Activated T-helper 2 cell treated with anti-CD3 and anti-CD28 coated beads, Interferon-gamma antibody, Interleukin-2, Interleukin-4, amounts not matched to agents 10 μg/mL and 5 μg/mL and 100 μg/mL, durations not matched to agents 14 hours and 24 hours and 36 hours (primary cell): ENCODE measurements at regions not wholly inside any gene's neighbourhood (a gene's known extent, or its start where the extent isn't known, plus 50 kb on each side); places are given as distances from the start of the nearest gene placed in this dataset.
"Not testable (repeated sequence)": the region's sequence is repeated elsewhere in the genome, so short reads cannot be mapped to it uniquely, and the experiment has no call there.

Source experiments
- DNase-seq: peaks from one replicate; pipeline ENCODE4 v3.0.0; 2021; ENCODE audit warnings: low spot score
- H3K27ac Mint-ChIP-seq: one replicate; pipeline ENCODE4 v1.8.0; 2021; ENCODE audit warnings: mixed read lengths
- H3K27me3 Mint-ChIP-seq: one replicate; pipeline ENCODE4 v1.8.0; 2021; ENCODE audit warnings: low read depth, mixed read lengths
- H3K36me3 Mint-ChIP-seq: one replicate; pipeline ENCODE4 v1.8.0; 2021; ENCODE audit warnings: low read depth, mixed read lengths
- H3K4me1 Mint-ChIP-seq: one replicate; pipeline ENCODE4 v1.8.0; 2021; ENCODE audit warnings: low read depth, mixed read lengths
- H3K4me3 Mint-ChIP-seq: one replicate; pipeline ENCODE4 v1.8.0; 2021; ENCODE audit warnings: low read depth, mild to moderate bottlenecking, moderate library complexity, mixed read lengths
- H3K9me3 Mint-ChIP-seq: one replicate; pipeline ENCODE4 v1.8.0; 2021; ENCODE audit warnings: mixed read lengths
- intact Hi-C: fragments of 100-400 bp; cut with micrococcal nuclease; formaldehyde crosslinking; loops from one replicate; pipeline ENCODE4 v1.15.1; 2023

- H3K27me3 Mint-ChIP-seq = no peaks in the 10 kb centered on the region
- intact Hi-C loops = no loop called here
- H3K9me3 Mint-ChIP-seq = no peaks in the 10 kb centered on the region
- H3K27ac Mint-ChIP-seq = no peak overlapping the region
- no peaks in the 10 kb centered on the region for H3K36me3 Mint-ChIP-seq
- no peak overlapping the region for H3K4me3 Mint-ChIP-seq
- no peaks in the 10 kb centered on the region for H3K4me1 Mint-ChIP-seq
- DNase-seq = no peak
Measured at GRCh38 chr12:131192951-131193350, 239.2 kb downstream of the ADGRD1 start.

DNA sequence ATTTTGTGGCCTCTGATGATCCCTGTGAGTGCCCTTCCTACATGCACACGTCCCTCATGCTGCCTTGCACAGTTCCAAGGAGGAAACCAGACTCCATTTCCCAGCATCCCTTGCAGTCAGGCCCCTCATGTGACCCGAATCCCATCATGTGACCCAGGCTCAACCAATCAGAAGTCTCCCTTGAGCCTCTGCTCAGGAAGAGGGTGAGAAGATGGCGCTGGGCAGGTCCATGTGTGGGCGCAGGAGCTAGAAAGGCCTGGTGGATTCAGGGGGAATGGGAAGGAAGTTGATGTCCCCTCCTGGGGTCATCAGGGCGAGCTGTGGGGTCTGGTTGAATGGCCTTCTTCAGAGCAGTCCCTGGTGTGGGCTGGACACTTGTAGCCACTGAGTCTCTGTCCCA lies 240.5 kb downstream of the ADGRD1 start:
- DNase-seq = no peak
- intact Hi-C loops = no loop called here
- Mint-ChIP-seq H3K9me3 (no peaks in the 10 kb centered on the region), H3K27me3 (no peaks in the 10 kb centered on the region), H3K27ac (no peak overlapping the region), H3K4me3 (no peak overlapping the region), H3K4me1 (no peaks in the 10 kb centered on the region), H3K36me3 (no peaks in the 10 kb centered on the region)

DNA sequence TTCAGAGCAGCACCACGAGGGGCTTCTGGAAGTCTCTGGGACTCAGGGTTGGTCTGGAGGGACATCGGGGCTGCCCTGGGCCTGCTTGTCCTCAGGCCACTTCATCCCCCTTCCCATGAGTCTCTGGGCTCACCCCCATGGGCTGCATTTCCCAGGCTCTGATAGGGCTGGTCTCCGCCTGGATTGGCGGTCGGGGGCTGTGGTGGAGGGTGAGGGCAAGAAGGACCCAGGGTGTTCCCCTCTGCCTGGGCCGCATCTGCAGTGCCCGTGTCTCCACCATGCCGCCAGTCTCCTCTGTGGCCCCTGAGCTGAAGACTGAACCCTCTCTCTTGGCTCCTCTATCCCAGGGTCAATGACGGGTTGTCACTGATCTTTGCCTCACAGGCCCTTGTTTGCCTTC lies 242.1 kb downstream of the ADGRD1 start:
- Mint-ChIP-seq H3K36me3 (no peaks in the 10 kb centered on the region), H3K27ac (no peak overlapping the region), H3K27me3 (no peaks in the 10 kb centered on the region), H3K4me3 (no peak overlapping the region), H3K4me1 (no peaks in the 10 kb centered on the region), H3K9me3 (no peaks in the 10 kb centered on the region)
- intact Hi-C loops = no loop called here
- no peak for DNase-seq

- intact Hi-C loops = no loop called here
- Mint-ChIP-seq H3K4me1 (no peaks in the 10 kb centered on the region), H3K36me3 (no peaks in the 10 kb centered on the region), H3K4me3 (no peak overlapping the region), H3K27ac (no peak overlapping the region), H3K9me3 (no peaks in the 10 kb centered on the region), H3K27me3 (no peaks in the 10 kb centered on the region)
- no peak for DNase-seq
Measured at GRCh38 chr12:131196220-131196619, 242.5 kb downstream of the ADGRD1 start.

GRCh38 chr12:131197490-131197889 lies 243.8 kb downstream of the ADGRD1 start:
- Mint-ChIP-seq H3K27ac (no peak overlapping the region), H3K27me3 (no peaks in the 10 kb centered on the region), H3K4me3 (no peak overlapping the region), H3K9me3 (no peaks in the 10 kb centered on the region), H3K4me1 (no peaks in the 10 kb centered on the region), H3K36me3 (no peaks in the 10 kb centered on the region)
- intact Hi-C loops = no loop called here
- DNase-seq = no peak

DNA sequence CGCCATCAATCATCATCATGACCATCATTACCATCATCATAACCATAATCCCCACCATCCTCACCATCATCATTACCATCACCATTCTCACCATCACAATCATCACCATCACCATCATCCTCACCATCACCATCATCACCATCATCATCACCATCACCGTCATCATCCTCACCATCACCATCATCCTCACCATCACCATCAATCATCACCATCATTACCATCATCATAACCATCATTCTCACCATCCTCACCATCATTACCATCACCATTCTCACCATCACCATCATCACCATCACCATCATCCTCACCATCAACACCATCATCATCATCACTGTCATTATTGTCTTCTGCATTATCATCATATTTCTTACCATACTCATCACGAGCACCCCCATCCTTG lies 245.5 kb downstream of the ADGRD1 start:
- no peak overlapping the region for H3K27ac Mint-ChIP-seq
- H3K27me3 Mint-ChIP-seq = no peaks in the 10 kb centered on the region
- H3K4me1 Mint-ChIP-seq = no peaks in the 10 kb centered on the region
- no peak overlapping the region for H3K4me3 Mint-ChIP-seq
- H3K36me3 Mint-ChIP-seq = no peaks in the 10 kb centered on the region
- no peak for DNase-seq
- intact Hi-C loops = no loop called here
- H3K9me3 Mint-ChIP-seq = no peaks in the 10 kb centered on the region

DNA sequence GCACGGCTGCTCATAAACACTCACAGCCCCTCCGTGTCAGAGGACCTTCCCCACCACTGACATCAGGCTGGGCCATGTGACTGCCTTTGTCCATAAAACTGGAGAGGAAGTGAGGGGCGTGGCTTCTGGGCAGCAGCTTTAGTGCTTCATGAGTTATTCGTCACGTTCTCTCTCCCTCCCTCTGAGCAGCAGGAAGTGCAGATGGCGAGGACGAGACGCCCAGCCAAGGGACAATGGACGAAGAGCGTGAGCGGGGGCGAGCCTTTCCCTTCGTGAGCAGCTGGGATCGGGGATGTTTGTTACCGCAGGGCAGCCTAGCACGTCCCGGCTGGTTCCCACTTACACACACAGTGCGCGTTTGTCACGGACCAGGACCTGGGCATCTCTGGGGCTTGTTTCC lies 248.2 kb downstream of the ADGRD1 start:
- intact Hi-C loops, H3K27ac Mint-ChIP-seq, H3K4me3 Mint-ChIP-seq, H3K9me3 Mint-ChIP-seq, H3K27me3 Mint-ChIP-seq, H3K36me3 Mint-ChIP-seq, DNase-seq, H3K4me1 Mint-ChIP-seq: not testable (repeated sequence)

DNA sequence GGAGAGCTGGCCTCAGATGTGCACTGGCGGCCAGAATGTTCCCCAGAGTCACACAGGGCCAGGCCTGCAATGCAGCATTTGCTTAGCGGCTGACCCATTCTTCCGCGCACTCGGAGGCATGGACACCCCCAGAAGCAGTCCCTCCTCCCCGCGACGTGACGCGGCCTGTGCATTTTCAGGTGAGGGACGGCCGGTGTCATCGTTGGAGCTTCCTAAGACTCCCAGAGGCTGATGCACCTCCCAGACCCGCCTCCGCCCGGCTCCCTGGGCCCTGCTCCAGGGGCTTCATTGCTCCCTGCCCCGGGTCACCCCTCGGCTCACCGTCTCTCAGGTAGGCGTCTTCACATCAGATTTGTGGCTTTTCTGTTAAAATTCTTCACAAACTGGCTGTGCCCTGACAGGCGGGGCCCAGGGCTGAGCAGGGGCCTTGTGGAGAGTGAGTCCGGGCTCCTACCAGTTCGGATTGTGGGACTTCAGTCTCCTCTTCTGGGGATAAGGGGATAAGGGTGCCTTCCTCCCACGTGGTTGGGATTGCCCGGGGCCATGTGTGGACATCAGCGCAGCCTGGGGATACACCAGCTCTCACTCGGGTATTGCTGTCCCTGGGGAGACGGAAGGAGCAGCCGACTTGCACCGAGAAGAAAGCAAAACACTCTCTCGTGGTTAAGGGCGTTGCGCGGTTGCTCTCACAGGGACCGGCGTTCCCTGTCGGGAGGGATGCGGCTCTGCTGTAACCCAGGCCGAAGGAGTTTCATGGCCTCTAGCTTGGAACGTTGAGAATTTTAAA lies 249.1 kb downstream of the ADGRD1 start:
- no peak for DNase-seq
- Mint-ChIP-seq H3K4me3 (no peak overlapping the region), H3K9me3 (no peaks in the 10 kb centered on the region), H3K36me3 (no peaks in the 10 kb centered on the region), H3K27me3 (no peaks in the 10 kb centered on the region), H3K27ac (no peak overlapping the region), H3K4me1 (no peaks in the 10 kb centered on the region)
- intact Hi-C loops = no loop called here

- no peaks in the 10 kb centered on the region for H3K27me3 Mint-ChIP-seq
- no peaks in the 10 kb centered on the region for H3K4me1 Mint-ChIP-seq
- no peak overlapping the region for H3K27ac Mint-ChIP-seq
- no peak overlapping the region for H3K4me3 Mint-ChIP-seq
- no peaks in the 10 kb centered on the region for H3K9me3 Mint-ChIP-seq
- intact Hi-C loops = no loop called here
- no peaks in the 10 kb centered on the region for H3K36me3 Mint-ChIP-seq
- DNase-seq = no peak
Measured at GRCh38 chr12:131203666-131204415, 250.1 kb downstream of the ADGRD1 start.

DNA sequence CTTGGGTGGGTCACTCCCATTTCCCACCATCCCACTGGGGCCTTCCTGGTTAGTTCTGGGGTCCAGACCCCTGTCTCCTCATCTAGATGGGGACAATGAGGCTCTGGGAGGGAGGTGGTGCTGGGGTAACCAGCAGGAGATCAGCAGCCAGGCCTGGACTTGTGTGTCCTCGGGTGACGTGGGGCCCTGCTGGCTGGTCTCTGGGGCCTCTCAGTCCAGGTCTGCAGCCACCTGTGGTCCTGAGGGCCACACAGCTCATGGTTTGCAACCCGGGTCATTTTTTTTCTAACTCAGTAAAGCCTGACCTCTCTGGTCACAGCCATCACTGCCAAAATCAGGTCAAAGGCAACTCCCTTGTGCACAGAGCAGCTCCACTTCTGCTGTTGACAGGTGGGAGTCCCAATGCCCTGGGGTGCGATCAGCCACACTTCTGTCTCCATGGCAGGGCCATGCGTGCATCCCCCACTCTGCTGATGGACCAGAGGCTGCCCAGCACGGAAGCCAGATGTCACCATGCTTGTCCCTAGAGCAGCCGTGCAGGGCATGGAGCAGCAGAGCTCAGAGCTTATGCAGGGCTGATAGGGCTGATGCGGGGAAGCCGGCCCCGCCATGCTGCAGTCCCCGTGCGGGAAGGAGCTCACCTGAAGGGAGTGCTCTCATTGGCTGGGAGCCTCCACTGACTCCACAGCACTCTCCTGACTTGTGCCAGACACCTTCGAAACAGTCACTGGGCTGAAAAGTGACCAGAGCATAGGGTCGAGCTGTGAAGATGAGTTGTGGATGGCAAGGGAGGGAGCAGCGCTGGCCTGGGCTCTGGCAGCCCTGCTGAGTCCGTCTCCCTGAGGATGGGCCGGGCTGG lies 250.9 kb downstream of the ADGRD1 start:
- Mint-ChIP-seq H3K27ac (no peak overlapping the region), H3K27me3 (no peaks in the 10 kb centered on the region), H3K9me3 (no peaks in the 10 kb centered on the region), H3K4me1 (peaks cover 5% of the 10 kb centered on the region), H3K36me3 (no peaks in the 10 kb centered on the region), H3K4me3 (no peak overlapping the region)
- intact Hi-C loops = no loop called here
- DNase-seq = no peak

- DNase-seq, H3K36me3 Mint-ChIP-seq, H3K27me3 Mint-ChIP-seq, H3K27ac Mint-ChIP-seq, H3K4me3 Mint-ChIP-seq, H3K9me3 Mint-ChIP-seq, intact Hi-C loops: not testable (repeated sequence)
- H3K4me1 Mint-ChIP-seq = peaks cover 13% of the 10 kb centered on the region
Measured at GRCh38 chr12:131205275-131205933, 251.7 kb downstream of the ADGRD1 start.

DNA sequence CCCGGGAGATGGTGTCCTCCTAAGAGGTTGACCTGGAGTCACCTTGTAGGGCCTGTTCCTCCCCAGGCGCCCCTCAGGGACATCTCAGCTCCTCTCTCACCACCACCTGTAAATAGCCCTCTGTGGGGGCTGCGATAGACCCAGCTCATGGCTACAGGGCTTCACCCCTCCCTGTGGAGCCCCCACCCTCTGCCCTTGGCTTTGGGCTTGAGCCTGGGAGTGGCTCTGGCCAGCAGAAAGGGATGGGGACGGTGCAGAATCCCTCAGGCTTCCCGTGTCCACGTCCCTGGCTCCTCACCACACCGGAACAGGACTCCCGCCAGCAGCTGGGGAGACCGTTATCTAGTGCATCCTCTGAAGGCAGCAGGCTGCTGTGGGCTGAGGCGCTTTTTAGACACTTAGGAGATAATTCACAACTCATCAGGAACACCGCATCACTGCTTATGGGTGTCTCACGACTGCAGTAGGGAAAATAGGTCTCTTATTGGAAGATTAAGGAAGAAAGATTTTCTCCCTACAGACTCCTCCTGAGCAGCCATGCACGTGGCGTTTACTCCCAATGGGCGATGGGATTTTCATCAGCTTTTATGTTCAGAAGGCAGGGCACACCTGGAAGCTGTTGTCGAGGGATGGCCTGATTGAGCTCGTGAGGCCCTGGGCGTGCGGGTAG lies 253.1 kb downstream of the ADGRD1 start:
- DNase-seq, H3K4me3 Mint-ChIP-seq, H3K27me3 Mint-ChIP-seq, H3K36me3 Mint-ChIP-seq, H3K9me3 Mint-ChIP-seq, intact Hi-C loops, H3K27ac Mint-ChIP-seq: not testable (repeated sequence)
- H3K4me1 Mint-ChIP-seq = peaks cover 22% of the 10 kb centered on the region
